Hematopoietic multipotent progenitor cell treated with erythropoietin and hydrocortisone succinate and interleukin-3 and kit ligand, for 8 days (in vitro differentiated cells): ENCODE measurements at regions not wholly inside any gene's neighbourhood (a gene's known extent, or its start where the extent isn't known, plus 50 kb on each side); places are given as distances from the start of the nearest gene placed in this dataset.

Experiments
- DNase-seq: peaks from one replicate; pipeline ENCODE4 v3.0.0-alpha.2; 2015

- DNase-seq, result no peak
These were observed 434.1 kb upstream of the CHST9 start for GRCh38 chr18:27619090-27619772.

GRCh38 chr18:27616324-27616723 lies 431.2 kb upstream of the CHST9 start:
- DNase-seq, result no peak

GRCh38 chr18:27614951-27615844 lies 430.1 kb upstream of the CHST9 start:
- DNase-seq, result no peak

GRCh38 chr18:27609221-27609620 lies 424.1 kb upstream of the CHST9 start:
- DNase-seq, result no peak

GRCh38 chr18:27608742-27609141 lies 423.6 kb upstream of the CHST9 start:
- DNase-seq, result peak; percentile 3

- DNase-seq, result no peak
These were observed 423.1 kb upstream of the CHST9 start for GRCh38 chr18:27608174-27608573.

- DNase-seq, result no peak
These were observed 421.6 kb upstream of the CHST9 start for GRCh38 chr18:27606741-27607140.

- peak; percentile 50 for DNase-seq
These were observed 420.2 kb upstream of the CHST9 start for GRCh38 chr18:27605107-27605834.

- no peak for DNase-seq
These were observed 419.5 kb upstream of the CHST9 start for GRCh38 chr18:27604583-27604982.

GRCh38 chr18:27602092-27602491 lies 417.0 kb upstream of the CHST9 start:
- no peak for DNase-seq

- no peak for DNase-seq
These were observed 415.1 kb upstream of the CHST9 start for GRCh38 chr18:27600245-27600644.

GRCh38 chr18:27599202-27599829 lies 414.2 kb upstream of the CHST9 start:
- DNase-seq, result peak; percentile 45

GRCh38 chr18:27595113-27595838 lies 410.2 kb upstream of the CHST9 start:
- no peak for DNase-seq

GRCh38 chr18:27585602-27586173 lies 400.6 kb upstream of the CHST9 start:
- no peak for DNase-seq

- no peak for DNase-seq
These were observed 398.4 kb upstream of the CHST9 start for GRCh38 chr18:27583466-27583865.

GRCh38 chr18:27582760-27583412 lies 397.8 kb upstream of the CHST9 start:
- DNase-seq, result no peak

- DNase-seq, result no peak
These were observed 396.3 kb upstream of the CHST9 start for GRCh38 chr18:27581296-27581904.

GRCh38 chr18:27579364-27579763 lies 394.3 kb upstream of the CHST9 start:
- no peak for DNase-seq

GRCh38 chr18:27577752-27578151 lies 392.6 kb upstream of the CHST9 start:
- DNase-seq, result no peak

GRCh38 chr18:27577265-27577664 lies 392.2 kb upstream of the CHST9 start:
- no peak for DNase-seq

GRCh38 chr18:27567434-27567833 lies 382.3 kb upstream of the CHST9 start:
- DNase-seq, result no peak
